HepG2 (cell line): ENCODE measurements at regions not wholly inside any gene's neighbourhood (a gene's known extent, or its start where the extent isn't known, plus 50 kb on each side); places are given as distances from the start of the nearest gene placed in this dataset.

Source experiments
- ATAC-seq: fragments of 200-7000 bp; cut with Tn5 transposase; 3 replicates; pipeline ENCODE4 v1.9.1; 2020; ENCODE audit warnings: mild to moderate bottlenecking, moderate library complexity
- BruUV-seq: library from RNA; stranded (reverse); fragments of 400-500 nt; replicated peaks from 2 replicates; lab custom pipeline; 2021; lab: Mats Ljungman, UMichigan
- CTCF ChIA-PET: fragments of 300-600 bp; formaldehyde crosslinking; extraction: SDS; loops from one replicate; lab custom pipeline; 2021; ENCODE audit warnings: low total read pairs, inconsistent platforms, low intra/inter-chr PET ratio; lab: Yijun Ruan, JAX
- POLR2A ChIA-PET: fragments of 350-600 bp; sonication (Branson Sonifier 250); formaldehyde crosslinking; loops from one replicate; lab custom pipeline; 2020; ENCODE audit warnings: antibody characterized with exemption, inconsistent platforms; lab: Yijun Ruan, JAX
- DNase-seq: peaks from one replicate; pipeline ENCODE4 v3.0.0-alpha.2; 2015; ENCODE audit warnings: low spot score
- FAIRE-seq: peaks from 3 replicates; lab custom pipeline; 2011; peaks lifted over from hg19 to GRCh38; lab: Jason Lieb, UNC
- H2AFZ ChIP-seq: one replicate; pipeline ENCODE4 v1.6.1; 2011; ENCODE audit warnings: low read length, inconsistent platforms
- H3K27ac ChIP-seq: fragments of 300-600 bp; 3 replicates; pipeline ENCODE4 v1.8.0; 2011; ENCODE audit warnings: mixed run types, mild to moderate bottlenecking, mixed read lengths, low read length, inconsistent platforms; ENCODE audit not compliant: insufficient read depth; ENCODE audit errors: extremely low read length
- H3K27me3 ChIP-seq, 2 experiments: fragments of 200-600 bp in 1 of 2; 2 replicates in 1 of 2; 3 replicates in 1 of 2; pipeline versions ENCODE4 v1.6.0 to v1.8.0; 2011; ENCODE audit warnings: low read length in 2 of 2, mild to moderate bottlenecking in 2 of 2, moderate library complexity in 2 of 2, inconsistent platforms in 1 of 2; ENCODE audit not compliant: insufficient read depth in 2 of 2, control insufficient read depth in 1 of 2
- H3K36me3 ChIP-seq, 2 experiments: fragments of 200-600 bp in 1 of 2; replicated peaks in 1 of 2; 2 replicates in 1 of 2; 3 replicates in 1 of 2; pipeline versions ENCODE4 v1.5.1 to v1.8.0; 2011; ENCODE audit warnings: low read length in 2 of 2, inconsistent platforms in 1 of 2; ENCODE audit not compliant: insufficient read depth in 2 of 2, control insufficient read depth in 1 of 2
- H3K4me1 ChIP-seq: 2 replicates; pipeline ENCODE4 v1.5.1; 2012; ENCODE audit warnings: low read length, inconsistent platforms; ENCODE audit not compliant: insufficient read depth
- H3K4me2 ChIP-seq: 2 replicates; pipeline ENCODE4 v1.6.0; 2011; ENCODE audit warnings: low read depth, low read length, inconsistent platforms
- H3K4me3 ChIP-seq, 3 experiments: fragments of 200-600 bp in 1 of 3; sonication (generic), shearing (Covaris generic) in 1 of 3; replicated peaks in 1 of 3; 2 replicates each; pipeline ENCODE4 v1.5.1; 2011 to 2016; ENCODE audit warnings: low read length in 3 of 3, inconsistent platforms in 2 of 3, low read depth in 2 of 3, mild to moderate bottlenecking in 2 of 3, control low read depth in 1 of 3, mixed read lengths in 1 of 3; ENCODE audit not compliant: insufficient read depth in 1 of 3
- H3K79me2 ChIP-seq: one replicate; pipeline ENCODE4 v1.6.1; 2011; ENCODE audit warnings: low read length, inconsistent platforms; ENCODE audit not compliant: insufficient read depth
- H3K9ac ChIP-seq: 2 replicates; pipeline ENCODE4 v1.6.0; 2011; ENCODE audit warnings: mild to moderate bottlenecking, low read depth, low read length, inconsistent platforms; ENCODE audit not compliant: insufficient read depth
- H3K9me3 ChIP-seq: 2 replicates; pipeline ENCODE4 v1.5.1; 2012; ENCODE audit warnings: mild to moderate bottlenecking, low read length
- H4K20me1 ChIP-seq: 2 replicates; pipeline ENCODE4 v1.6.0; 2011; ENCODE audit warnings: inconsistent platforms, mild to moderate bottlenecking, low read length, moderate library complexity; ENCODE audit not compliant: insufficient read depth
- ATM ChIP-seq: fragments of 450-650 bp; IDR thresholded peaks from 2 replicates; pipeline ENCODE4 v1.7.1; 2017; ENCODE audit warnings: mild to moderate bottlenecking, borderline replicate concordance
- POLR2A ChIP-seq, 2 experiments: IDR thresholded peaks; 2 replicates each; pipeline ENCODE4 v1.6.1; 2011; ENCODE audit warnings: low read depth in 2 of 2, low read length in 2 of 2, mild to moderate bottlenecking in 1 of 2, moderate library complexity in 1 of 2; ENCODE audit not compliant: insufficient read depth in 1 of 2
- SRSF9 ChIP-seq: fragments of 200-400 bp; formaldehyde crosslinking; IDR thresholded peaks from 2 replicates; pipeline ENCODE4 v1.6.1; 2018; ENCODE audit warnings: borderline replicate concordance, mild to moderate bottlenecking, low read depth, low read length; ENCODE audit not compliant: insufficient read depth, poor library complexity, severe bottlenecking
- TARDBP ChIP-seq: sonication (generic); formaldehyde crosslinking; IDR thresholded peaks from 2 replicates; pipeline ENCODE4 v1.8.0; 2022; ENCODE audit warnings: mild to moderate bottlenecking, missing genetic modification reagents
- THAP8 ChIP-seq: sonication (generic); formaldehyde crosslinking; IDR thresholded peaks from 2 replicates; pipeline ENCODE4 v1.5.1; 2020; ENCODE audit warnings: missing genetic modification reagents, mild to moderate bottlenecking, borderline replicate concordance
- ZNF205 ChIP-seq: IDR thresholded peaks from 2 replicates; pipeline ENCODE4 v1.6.1; 2018; ENCODE audit warnings: missing biosample characterization, missing genetic modification reagents
- ZNF24 ChIP-seq: fragments of 450-650 bp; IDR thresholded peaks from 2 replicates; pipeline ENCODE4 v1.6.1; 2017; ENCODE audit warnings: antibody characterized with exemption, mild to moderate bottlenecking
- ZNF317 ChIP-seq: sonication (generic); formaldehyde crosslinking; IDR thresholded peaks from 2 replicates; pipeline ENCODE4 v1.5.0; 2020; ENCODE audit warnings: mild to moderate bottlenecking, missing genetic modification reagents
- ZNF44 ChIP-seq: sonication (generic); formaldehyde crosslinking; IDR thresholded peaks from 2 replicates; pipeline ENCODE4 v1.5.1; 2020; ENCODE audit warnings: mild to moderate bottlenecking, missing genetic modification reagents
- ZNF768 ChIP-seq: sonication (generic); formaldehyde crosslinking; IDR thresholded peaks from 2 replicates; pipeline ENCODE4 v1.4.0; 2020; ENCODE audit warnings: missing genetic modification reagents
- ZNF780A ChIP-seq: sonication (generic); formaldehyde crosslinking; IDR thresholded peaks from 2 replicates; pipeline ENCODE4 v1.8.0; 2022; ENCODE audit warnings: mild to moderate bottlenecking, missing genetic modification reagents, moderate library complexity
- ZNF883 ChIP-seq: sonication (generic); formaldehyde crosslinking; IDR thresholded peaks from 2 replicates; pipeline ENCODE4 v1.5.1; 2020; ENCODE audit warnings: mild to moderate bottlenecking, missing genetic modification reagents; ENCODE audit errors: not compliant biosample characterization
- WGBS: methylation state at CpG from one replicate; pipeline ENCODE4 v1.1.6; 2017; ENCODE audit warnings: low lambda C conversion rate; 5-methylcytosine and 5-hydroxymethylcytosine counted together
- in situ Hi-C: cut with HindIII; loops from 2 replicates; pipeline ENCODE4 v1.10.0; 2017; ENCODE audit warnings: low pct_unique_long_range_greater_than_20kb; ENCODE audit not compliant: extremely low pct_ligation_motif_present
- intact Hi-C: fragments of 100-400 bp; cut with micrococcal nuclease; formaldehyde crosslinking; loops from one replicate; pipeline ENCODE4 v1.10.0; 2022; ENCODE audit not compliant: unreplicated experiment

- DNase-seq (no peak), FAIRE-seq (no peak), ATAC-seq (no peak)
- no peaks in the 10 kb centered on the region for H3K36me3 ChIP-seq
- no peaks in the 10 kb centered on the region for H3K79me2 ChIP-seq
- H3K4me3 ChIP-seq, result no peak overlapping the region
- in situ Hi-C loops (no loop called here), intact Hi-C loops (no loop called here)
- CTCF ChIA-PET, result no interaction called here
- no peak overlapping the region for H3K4me2 ChIP-seq
- BruUV-seq, result no TSS peak
- H3K27ac ChIP-seq, result no peak overlapping the region
- no peaks in the 10 kb centered on the region for H3K27me3 ChIP-seq
- POLR2A ChIA-PET, result no interaction called here
- no peaks in the 10 kb centered on the region for H3K4me1 ChIP-seq
- no peak for TF ChIP-seq ATM
- TF ChIP-seq ZNF883 (CRISPR knock-in tag), result no peak
- TF ChIP-seq ZNF205 (CRISPR knock-in tag), result no peak
- TF ChIP-seq POLR2A (IDR thresholded peaks at IDR 0.05; ENCODE audit: insufficient read depth in 1 of 2, low read depth in 2 of 2, low read length in 2 of 2), result no peak
- TF ChIP-seq ZNF24, result no peak
- TF ChIP-seq ZNF768 (CRISPR knock-in tag), result no peak
- TF ChIP-seq SRSF9, result no peak
- TF ChIP-seq ZNF44 (CRISPR knock-in tag), result no peak
- TF ChIP-seq THAP8 (CRISPR knock-in tag), result no peak
- TF ChIP-seq ZNF780A (CRISPR knock-in tag), result no peak
- TF ChIP-seq ZNF317 (CRISPR knock-in tag), result no peak
- TF ChIP-seq TARDBP, result no peak
- WGBS, result 31% methylated on average over 3 of the region's 3 CpGs
- H2AFZ ChIP-seq, result no peak overlapping the region
- no peak overlapping the region for H3K9ac ChIP-seq
- no peaks in the 10 kb centered on the region for H3K9me3 ChIP-seq
- H4K20me1 ChIP-seq, result no peaks in the 10 kb centered on the region
These were observed 453.0 kb downstream of the EFNA5 start for GRCh38 chr5:107217721-107218130.
